B cell (primary cell): ENCODE measurements at regions not wholly inside any gene's neighbourhood (a gene's known extent, or its start where the extent isn't known, plus 50 kb on each side); places are given as distances from the start of the nearest gene placed in this dataset.

ENCODE experiments used
- EZH2 ChIP-seq: IDR thresholded peaks from 2 replicates; pipeline ENCODE4 v1.6.1; 2012; ENCODE audit warnings: borderline replicate concordance, low read depth, mild to moderate bottlenecking, moderate library complexity, low read length; ENCODE audit not compliant: insufficient read depth, poor library complexity, severe bottlenecking
- TF ChIP-seq, protein P1 (sequence below): fragments of 200-600 bp; IDR thresholded peaks from one replicate; pipeline ENCODE4 v1.8.0; 2022; ENCODE audit warnings: antibody characterized with exemption, mild to moderate bottlenecking

DNA sequence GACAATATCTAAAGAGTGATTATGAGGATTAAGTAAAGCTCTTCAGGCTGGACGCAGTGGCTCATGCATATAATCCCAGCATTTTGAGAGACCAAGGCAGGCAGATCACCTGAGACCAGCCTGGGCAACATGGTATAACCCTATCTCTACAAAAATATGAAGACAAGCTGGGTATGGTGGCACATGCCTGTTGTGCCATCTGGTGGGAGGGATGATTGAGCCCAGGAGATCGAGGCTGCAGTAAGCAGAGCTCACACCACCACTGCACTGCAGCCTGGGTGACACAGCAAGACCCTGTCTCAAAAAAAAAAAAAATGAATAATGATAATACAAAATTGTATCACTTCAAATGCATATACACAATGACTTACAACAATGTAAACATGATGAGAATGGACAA, 195.6 kb upstream of the AUTS2 start:
- TF ChIP-seq, protein P1, sequence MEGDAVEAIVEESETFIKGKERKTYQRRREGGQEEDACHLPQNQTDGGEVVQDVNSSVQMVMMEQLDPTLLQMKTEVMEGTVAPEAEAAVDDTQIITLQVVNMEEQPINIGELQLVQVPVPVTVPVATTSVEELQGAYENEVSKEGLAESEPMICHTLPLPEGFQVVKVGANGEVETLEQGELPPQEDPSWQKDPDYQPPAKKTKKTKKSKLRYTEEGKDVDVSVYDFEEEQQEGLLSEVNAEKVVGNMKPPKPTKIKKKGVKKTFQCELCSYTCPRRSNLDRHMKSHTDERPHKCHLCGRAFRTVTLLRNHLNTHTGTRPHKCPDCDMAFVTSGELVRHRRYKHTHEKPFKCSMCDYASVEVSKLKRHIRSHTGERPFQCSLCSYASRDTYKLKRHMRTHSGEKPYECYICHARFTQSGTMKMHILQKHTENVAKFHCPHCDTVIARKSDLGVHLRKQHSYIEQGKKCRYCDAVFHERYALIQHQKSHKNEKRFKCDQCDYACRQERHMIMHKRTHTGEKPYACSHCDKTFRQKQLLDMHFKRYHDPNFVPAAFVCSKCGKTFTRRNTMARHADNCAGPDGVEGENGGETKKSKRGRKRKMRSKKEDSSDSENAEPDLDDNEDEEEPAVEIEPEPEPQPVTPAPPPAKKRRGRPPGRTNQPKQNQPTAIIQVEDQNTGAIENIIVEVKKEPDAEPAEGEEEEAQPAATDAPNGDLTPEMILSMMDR = no peak
- no peak for TF ChIP-seq EZH2
